H9 (cell line): ENCODE measurements at regions not wholly inside any gene's neighbourhood (a gene's known extent, or its start where the extent isn't known, plus 50 kb on each side); places are given as distances from the start of the nearest gene placed in this dataset.
A peak's percentile ranks its signal among the peaks of the same experiment; 100 is the strongest.

Experiments used
- DNase-seq: peaks from one replicate; pipeline ENCODE4 v3.0.0-alpha.2; 2017
- H2AFZ ChIP-seq: one replicate; pipeline ENCODE4 v1.6.1; 2013; ENCODE audit warnings: mild to moderate bottlenecking, low read length, control low read depth, moderate library complexity
- H2AK5ac ChIP-seq: 2 replicates; pipeline ENCODE4 v1.6.1; 2013; ENCODE audit warnings: low read length, control low read depth, mixed read lengths; ENCODE audit not compliant: insufficient read length
- H2BK120ac ChIP-seq: one replicate; pipeline ENCODE4 v1.6.1; 2013; ENCODE audit warnings: low read depth, mild to moderate bottlenecking, low read length, control low read depth, inconsistent platforms; ENCODE audit not compliant: poor library complexity, severe bottlenecking
- H2BK12ac ChIP-seq: 2 replicates; pipeline ENCODE4 v1.6.1; 2013; ENCODE audit warnings: low read length, control low read depth, mixed read lengths, low read depth; ENCODE audit not compliant: insufficient read length
- H2BK15ac ChIP-seq: 2 replicates; pipeline ENCODE4 v1.6.1; 2013; ENCODE audit warnings: low read depth, low read length, control low read depth
- H2BK20ac ChIP-seq: one replicate; pipeline ENCODE4 v1.6.1; 2013; ENCODE audit warnings: low read depth, mild to moderate bottlenecking, low read length, control low read depth, inconsistent platforms; ENCODE audit not compliant: poor library complexity, severe bottlenecking
- H2BK5ac ChIP-seq: 2 replicates; pipeline ENCODE4 v1.6.1; 2013; ENCODE audit warnings: low read length, control low read depth, mixed read lengths; ENCODE audit not compliant: insufficient read length
- H3K14ac ChIP-seq: 2 replicates; pipeline ENCODE4 v1.6.1; 2013; ENCODE audit warnings: low read length, control low read depth; ENCODE audit not compliant: insufficient read depth
- H3K18ac ChIP-seq: 2 replicates; pipeline ENCODE4 v1.6.1; 2013; ENCODE audit warnings: low read depth, mild to moderate bottlenecking, mixed read lengths, low read length, control low read depth; ENCODE audit not compliant: insufficient read length
- H3K23ac ChIP-seq: 2 replicates; pipeline ENCODE4 v1.6.1; 2013; ENCODE audit warnings: low read length, control low read depth, mixed read lengths, low read depth; ENCODE audit not compliant: insufficient read length
- H3K23me2 ChIP-seq: 2 replicates; pipeline ENCODE4 v1.6.1; 2013; ENCODE audit warnings: low read depth, mild to moderate bottlenecking, mixed read lengths, low read length, control low read depth; ENCODE audit not compliant: insufficient read length, poor library complexity, severe bottlenecking
- H3K27ac ChIP-seq: 2 replicates; pipeline ENCODE4 v1.5.1; 2013; ENCODE audit warnings: low read length, control low read depth, mixed read lengths, low read depth; ENCODE audit not compliant: insufficient read length
- H3K27me3 ChIP-seq: 2 replicates; pipeline ENCODE4 v1.6.1; 2013; ENCODE audit warnings: low read length, control low read depth, inconsistent platforms; ENCODE audit not compliant: insufficient read depth
- H3K4ac ChIP-seq: 2 replicates; pipeline ENCODE4 v1.6.1; 2013; ENCODE audit warnings: low read depth, mild to moderate bottlenecking, control low read depth, inconsistent platforms, low read length, moderate library complexity
- H3K4me1 ChIP-seq: 2 replicates; pipeline ENCODE4 v1.6.1; 2013; ENCODE audit warnings: low read length, control low read depth, inconsistent platforms; ENCODE audit not compliant: insufficient read depth
- H3K4me2 ChIP-seq: 2 replicates; pipeline ENCODE4 v1.6.1; 2013; ENCODE audit warnings: low read length, control low read depth, mixed read lengths; ENCODE audit not compliant: insufficient read length, insufficient read depth
- H3K56ac ChIP-seq: 2 replicates; pipeline ENCODE4 v1.6.1; 2013; ENCODE audit warnings: low read depth, mild to moderate bottlenecking, mixed read lengths, low read length, control low read depth; ENCODE audit not compliant: insufficient read length
- H3K79me1 ChIP-seq: 2 replicates; pipeline ENCODE4 v1.6.1; 2013; ENCODE audit warnings: low read depth, mild to moderate bottlenecking, moderate library complexity, low read length, control low read depth, inconsistent platforms; ENCODE audit not compliant: insufficient read depth, poor library complexity, severe bottlenecking
- H3K79me2 ChIP-seq: 2 replicates; pipeline ENCODE4 v1.6.1; 2013; ENCODE audit warnings: low read length, control low read depth, inconsistent platforms; ENCODE audit not compliant: insufficient read depth
- H3K9ac ChIP-seq: 2 replicates; pipeline ENCODE4 v1.6.1; 2013; ENCODE audit warnings: low read length, control low read depth, mixed read lengths; ENCODE audit not compliant: insufficient read length; ENCODE audit errors: extremely low read depth
- H3K9me3 ChIP-seq: one replicate; pipeline ENCODE4 v1.6.1; 2013; ENCODE audit warnings: low read depth, low read length, inconsistent platforms; ENCODE audit not compliant: control insufficient read depth
- H3T11ph ChIP-seq: one replicate; pipeline ENCODE4 v1.6.1; 2013; ENCODE audit warnings: mild to moderate bottlenecking, low read length, control low read depth, inconsistent platforms
- H4K20me1 ChIP-seq: one replicate; pipeline ENCODE4 v1.6.1; 2013; ENCODE audit not compliant: control insufficient read depth, insufficient read length, insufficient read depth
- H4K5ac ChIP-seq: 2 replicates; pipeline ENCODE4 v1.6.1; 2013; ENCODE audit warnings: low read depth, mild to moderate bottlenecking, mixed read lengths, low read length, control low read depth; ENCODE audit not compliant: insufficient read length
- H4K8ac ChIP-seq: replicated peaks from 2 replicates; pipeline ENCODE4 v1.6.1; 2013; ENCODE audit warnings: low read length, control low read depth, mixed read lengths, low read depth; ENCODE audit not compliant: insufficient read length
- H4K91ac ChIP-seq: 2 replicates; pipeline ENCODE4 v1.6.1; 2013; ENCODE audit warnings: low read depth, mild to moderate bottlenecking, moderate library complexity, mixed read lengths, low read length, control low read depth; ENCODE audit not compliant: insufficient read length
- H3K27ac Mint-ChIP-seq, 3 experiments: 2 replicates in 2 of 3; 3 replicates in 1 of 3; pipeline ENCODE4 v1.8.0; 2020 to 2021; ENCODE audit warnings: mixed read lengths in 3 of 3, mild to moderate bottlenecking in 1 of 3, moderate library complexity in 1 of 3
- H3K27me3 Mint-ChIP-seq: 2 replicates; pipeline ENCODE4 v1.8.0; 2021; ENCODE audit warnings: low read depth, mild to moderate bottlenecking, moderate library complexity, mixed read lengths
- H3K36me3 Mint-ChIP-seq, 3 experiments: 2 replicates in 2 of 3; 3 replicates in 1 of 3; pipeline ENCODE4 v1.8.0; 2020 to 2021; ENCODE audit warnings: low read depth in 3 of 3, mixed read lengths in 3 of 3; ENCODE audit not compliant: insufficient read depth in 1 of 3
- H3K4me1 Mint-ChIP-seq, 2 experiments: 2 replicates each; pipeline ENCODE4 v1.8.0; 2020; ENCODE audit warnings: mixed read lengths in 2 of 2
- H3K4me3 Mint-ChIP-seq, 2 experiments: 2 replicates in 1 of 2; 3 replicates in 1 of 2; pipeline ENCODE4 v1.8.0; 2020 to 2021; ENCODE audit warnings: mild to moderate bottlenecking in 2 of 2, mixed read lengths in 2 of 2, moderate library complexity in 1 of 2
- H3K9me3 Mint-ChIP-seq, 2 experiments: 2 replicates in 1 of 2; 3 replicates in 1 of 2; pipeline ENCODE4 v1.8.0; 2020; ENCODE audit warnings: mild to moderate bottlenecking in 2 of 2, mixed read lengths in 2 of 2, moderate library complexity in 1 of 2
- CTCF ChIP-seq: fragments of 200-600 bp; sonication (generic); conservative IDR thresholded peaks from 3 replicates; pipeline ENCODE4 v1.8.0; 2021; ENCODE audit warnings: antibody characterized with exemption, mild to moderate bottlenecking
- WGBS: extraction: QIAGEN DNeasy Blood & Tissue Kit; methylation state at CpG from one replicate; pipeline ENCODE4 v1.1.7; 2013; ENCODE audit warnings: missing lambda C conversion rate, low lambda C conversion rate, mixed read lengths; ENCODE audit not compliant: insufficient read length; ENCODE audit errors: extremely low coverage; 5-methylcytosine and 5-hydroxymethylcytosine counted together

GRCh38 chr14:89501381-89501780, 84.3 kb upstream of the FOXN3 start:
- H2BK15ac ChIP-seq, result no peak overlapping the region
- no CpG with 5 or more reads among the region's 4 CpGs for WGBS
- H3K23ac ChIP-seq, result no peak overlapping the region
- Mint-ChIP-seq H3K4me1 (peaks cover 34 to 36% of the 10 kb centered on the region in 2 experiments), H3K9me3 (peaks cover 3 to 6% of the 10 kb centered on the region in 2 experiments; a peak in 4 of 5 replicates), H3K27me3 (no peaks in the 10 kb centered on the region; the same call in 1 of the 2 replicates), H3K36me3 (peaks cover 14 to 20% (median 15%) of the 10 kb centered on the region in 3 experiments), H3K4me3 (no peak overlapping the region), H3K27ac (peak overlapping the region; percentile 12 to 88 (median 85); a peak in 3 of 7 replicates)
- no peaks in the 10 kb centered on the region for H3K79me1 ChIP-seq
- no peak overlapping the region for H4K91ac ChIP-seq
- no peaks in the 10 kb centered on the region for H4K20me1 ChIP-seq
- no peak overlapping the region for H2BK20ac ChIP-seq
- H3K4me2 ChIP-seq, result no peak overlapping the region
- no peak overlapping the region for H4K5ac ChIP-seq
- H3K4me1 ChIP-seq, result peaks cover 10% of the 10 kb centered on the region
- no peak overlapping the region for H4K8ac ChIP-seq
- no peak overlapping the region for H2AK5ac ChIP-seq
- TF ChIP-seq CTCF, result no peak
- H2BK12ac ChIP-seq, result no peak overlapping the region
- no peak overlapping the region for H3T11ph ChIP-seq
- DNase-seq, result no peak
- H3K27ac ChIP-seq, result no peak overlapping the region
- no peak overlapping the region for H3K14ac ChIP-seq
- no peak overlapping the region for H3K56ac ChIP-seq
- H3K9ac ChIP-seq, result no peak overlapping the region
- no peak overlapping the region for H2BK120ac ChIP-seq
- H2BK5ac ChIP-seq, result no peak overlapping the region
- H3K4ac ChIP-seq, result no peak overlapping the region
- H3K27me3 ChIP-seq, result no peaks in the 10 kb centered on the region
- H2AFZ ChIP-seq, result no peak overlapping the region
- H3K9me3 ChIP-seq, result no peaks in the 10 kb centered on the region
- H3K23me2 ChIP-seq, result no peaks in the 10 kb centered on the region
- H3K18ac ChIP-seq, result no peak overlapping the region
- H3K79me2 ChIP-seq, result peaks cover 2% of the 10 kb centered on the region; the same call in 1 of the 2 replicates
